ENCODE measurements at regions not wholly inside any gene's neighbourhood (a gene's known extent, or its start where the extent isn't known, plus 50 kb on each side); places are given as distances from the start of the nearest gene placed in this dataset.

GRCh38 chr6:122238861-122239260 lies 160.6 kb upstream of the HSF2 start:
- TF ChIP-seq CTCF (IDR thresholded peaks at IDR 0.05 in 4 of 5, conservative IDR thresholded peaks at IDR 0.05 in 1 of 5), result no peak
- TF ChIP-seq POLR2A (IDR thresholded peaks at IDR 0.05), result no peak
